Dendritic cell treated with granulocyte-macrophage colony-stimulating factor and Interleukin-4, amounts not matched to agents 40 ng/mL and 50 ng/mL, for 4 days (primary cell): ENCODE measurements at regions not wholly inside any gene's neighbourhood (a gene's known extent, or its start where the extent isn't known, plus 50 kb on each side); places are given as distances from the start of the nearest gene placed in this dataset.
"Not testable (repeated sequence)": the region's sequence is repeated elsewhere in the genome, so short reads cannot be mapped to it uniquely, and the experiment has no call there.

Experiments used
- H3K27ac Mint-ChIP-seq: one replicate; pipeline ENCODE4 v1.8.0; 2022; ENCODE audit warnings: mild to moderate bottlenecking, mixed read lengths
- H3K27me3 Mint-ChIP-seq: one replicate; pipeline ENCODE4 v1.8.0; 2022; ENCODE audit warnings: mild to moderate bottlenecking, mixed read lengths
- H3K36me3 Mint-ChIP-seq: one replicate; pipeline ENCODE4 v1.8.0; 2022; ENCODE audit warnings: low read depth, mixed read lengths
- H3K4me1 Mint-ChIP-seq: one replicate; pipeline ENCODE4 v1.8.0; 2022; ENCODE audit warnings: low read depth, mixed read lengths
- H3K4me3 Mint-ChIP-seq: one replicate; pipeline ENCODE4 v1.8.0; 2022; ENCODE audit warnings: mild to moderate bottlenecking, moderate library complexity, mixed read lengths
- H3K9me3 Mint-ChIP-seq: one replicate; pipeline ENCODE4 v1.8.0; 2022; ENCODE audit warnings: mixed read lengths
- intact Hi-C: fragments of 100-400 bp; cut with micrococcal nuclease; formaldehyde crosslinking; loops from one replicate; pipeline ENCODE4 v1.15.0; 2022

- intact Hi-C loops = no loop called here
These were observed 688.4 kb upstream of the SYT4 start for GRCh38 chr18:43965691-43966090.

GRCh38 chr18:43970656-43971055 lies 693.4 kb upstream of the SYT4 start:
- Mint-ChIP-seq H3K27ac (no peak overlapping the region), H3K9me3 (no peaks in the 10 kb centered on the region), H3K4me3 (no peak overlapping the region), H3K4me1 (no peaks in the 10 kb centered on the region), H3K36me3 (no peaks in the 10 kb centered on the region), H3K27me3 (no peaks in the 10 kb centered on the region)
- intact Hi-C loops = no loop called here

More at GRCh38 chr18:43965691-43966090, 688.4 kb upstream of the SYT4 start:
- H3K4me1 Mint-ChIP-seq = no peaks in the 10 kb centered on the region
- H3K9me3 Mint-ChIP-seq = no peaks in the 10 kb centered on the region
- no peak overlapping the region for H3K27ac Mint-ChIP-seq
- no peaks in the 10 kb centered on the region for H3K27me3 Mint-ChIP-seq
- H3K4me3 Mint-ChIP-seq = no peak overlapping the region
- no peaks in the 10 kb centered on the region for H3K36me3 Mint-ChIP-seq

GRCh38 chr18:43978174-43978573 lies 700.9 kb upstream of the SYT4 start:
- intact Hi-C loops = no loop called here
- H3K9me3 Mint-ChIP-seq = peaks cover 8% of the 10 kb centered on the region
- no peaks in the 10 kb centered on the region for H3K36me3 Mint-ChIP-seq
- H3K27me3 Mint-ChIP-seq = no peaks in the 10 kb centered on the region
- H3K4me3 Mint-ChIP-seq = no peak overlapping the region
- no peaks in the 10 kb centered on the region for H3K4me1 Mint-ChIP-seq
- no peak overlapping the region for H3K27ac Mint-ChIP-seq

- H3K36me3 Mint-ChIP-seq = no peaks in the 10 kb centered on the region
- H3K4me1 Mint-ChIP-seq = no peaks in the 10 kb centered on the region
- intact Hi-C loops = no loop called here
- H3K27me3 Mint-ChIP-seq = no peaks in the 10 kb centered on the region
- no peak overlapping the region for H3K4me3 Mint-ChIP-seq
- peaks cover 33% of the 10 kb centered on the region for H3K9me3 Mint-ChIP-seq
- H3K27ac Mint-ChIP-seq = no peak overlapping the region
These were observed 698.1 kb upstream of the SETBP1 start for GRCh38 chr18:43982582-43982981.

GRCh38 chr18:43987061-43987460 lies 693.6 kb upstream of the SETBP1 start:
- H3K9me3 Mint-ChIP-seq = peaks cover 29% of the 10 kb centered on the region
- H3K36me3 Mint-ChIP-seq, intact Hi-C loops, H3K27ac Mint-ChIP-seq, H3K27me3 Mint-ChIP-seq, H3K4me1 Mint-ChIP-seq, H3K4me3 Mint-ChIP-seq: not testable (repeated sequence)

- no peak overlapping the region for H3K4me3 Mint-ChIP-seq
- no peaks in the 10 kb centered on the region for H3K27me3 Mint-ChIP-seq
- H3K4me1 Mint-ChIP-seq = no peaks in the 10 kb centered on the region
- no peaks in the 10 kb centered on the region for H3K9me3 Mint-ChIP-seq
- no peaks in the 10 kb centered on the region for H3K36me3 Mint-ChIP-seq
- H3K27ac Mint-ChIP-seq = no peak overlapping the region
- intact Hi-C loops = no loop called here
These were observed 687.9 kb upstream of the SETBP1 start for GRCh38 chr18:43992741-43993140.

- H3K27ac Mint-ChIP-seq = no peak overlapping the region
- no peaks in the 10 kb centered on the region for H3K36me3 Mint-ChIP-seq
- H3K4me3 Mint-ChIP-seq = no peak overlapping the region
- H3K4me1 Mint-ChIP-seq = no peaks in the 10 kb centered on the region
- H3K9me3 Mint-ChIP-seq = no peaks in the 10 kb centered on the region
- no peaks in the 10 kb centered on the region for H3K27me3 Mint-ChIP-seq
- intact Hi-C loops = no loop called here
These were observed 686.3 kb upstream of the SETBP1 start for GRCh38 chr18:43994381-43994780.

GRCh38 chr18:44013871-44014270 lies 666.8 kb upstream of the SETBP1 start:
- intact Hi-C loops = no loop called here

GRCh38 chr18:44025421-44025820 lies 655.3 kb upstream of the SETBP1 start:
- intact Hi-C loops = no loop called here
- Mint-ChIP-seq H3K9me3 (peaks cover 8% of the 10 kb centered on the region), H3K36me3 (no peaks in the 10 kb centered on the region), H3K27me3 (no peaks in the 10 kb centered on the region), H3K4me1 (no peaks in the 10 kb centered on the region), H3K4me3 (no peak overlapping the region), H3K27ac (no peak overlapping the region)

More at GRCh38 chr18:44013871-44014270, 666.8 kb upstream of the SETBP1 start:
- no peaks in the 10 kb centered on the region for H3K4me1 Mint-ChIP-seq
- no peak overlapping the region for H3K27ac Mint-ChIP-seq
- H3K9me3 Mint-ChIP-seq = no peaks in the 10 kb centered on the region
- H3K27me3 Mint-ChIP-seq = no peaks in the 10 kb centered on the region
- no peaks in the 10 kb centered on the region for H3K36me3 Mint-ChIP-seq
- no peak overlapping the region for H3K4me3 Mint-ChIP-seq

GRCh38 chr18:44028109-44028508 lies 652.6 kb upstream of the SETBP1 start:
- Mint-ChIP-seq H3K4me3 (no peak overlapping the region), H3K4me1 (no peaks in the 10 kb centered on the region), H3K9me3 (no peaks in the 10 kb centered on the region), H3K27me3 (no peaks in the 10 kb centered on the region), H3K36me3 (no peaks in the 10 kb centered on the region), H3K27ac (no peak overlapping the region)
- intact Hi-C loops = no loop called here

- Mint-ChIP-seq H3K9me3 (no peaks in the 10 kb centered on the region), H3K27me3 (no peaks in the 10 kb centered on the region), H3K27ac (no peak overlapping the region), H3K4me1 (no peaks in the 10 kb centered on the region), H3K36me3 (no peaks in the 10 kb centered on the region), H3K4me3 (no peak overlapping the region)
- intact Hi-C loops = no loop called here
These were observed 649.6 kb upstream of the SETBP1 start for GRCh38 chr18:44031063-44031462.

- Mint-ChIP-seq H3K36me3 (no peaks in the 10 kb centered on the region), H3K4me1 (no peaks in the 10 kb centered on the region), H3K27me3 (no peaks in the 10 kb centered on the region), H3K27ac (no peak overlapping the region), H3K4me3 (no peak overlapping the region), H3K9me3 (no peaks in the 10 kb centered on the region)
- intact Hi-C loops = no loop called here
These were observed 647.5 kb upstream of the SETBP1 start for GRCh38 chr18:44033144-44033701.

- intact Hi-C loops = no loop called here
- H3K36me3 Mint-ChIP-seq = no peaks in the 10 kb centered on the region
These were observed 645.1 kb upstream of the SETBP1 start for GRCh38 chr18:44035554-44035953.

GRCh38 chr18:44036501-44036900 lies 644.2 kb upstream of the SETBP1 start:
- intact Hi-C loops = no loop called here

More at GRCh38 chr18:44035554-44035953, 645.1 kb upstream of the SETBP1 start:
- Mint-ChIP-seq H3K9me3 (no peaks in the 10 kb centered on the region), H3K4me1 (no peaks in the 10 kb centered on the region), H3K27ac (no peak overlapping the region), H3K4me3 (no peak overlapping the region), H3K27me3 (no peaks in the 10 kb centered on the region)

GRCh38 chr18:44039216-44039615 lies 641.5 kb upstream of the SETBP1 start:
- Mint-ChIP-seq H3K27ac (no peak overlapping the region), H3K27me3 (no peaks in the 10 kb centered on the region), H3K4me3 (no peak overlapping the region), H3K9me3 (no peaks in the 10 kb centered on the region), H3K4me1 (no peaks in the 10 kb centered on the region), H3K36me3 (no peaks in the 10 kb centered on the region)
- intact Hi-C loops = no loop called here

More at GRCh38 chr18:44036501-44036900, 644.2 kb upstream of the SETBP1 start:
- Mint-ChIP-seq H3K27me3 (no peaks in the 10 kb centered on the region), H3K9me3 (no peaks in the 10 kb centered on the region), H3K36me3 (no peaks in the 10 kb centered on the region), H3K27ac (no peak overlapping the region), H3K4me3 (no peak overlapping the region), H3K4me1 (no peaks in the 10 kb centered on the region)
